ENCODE measurements at regions not wholly inside any gene's neighbourhood (a gene's known extent, or its start where the extent isn't known, plus 50 kb on each side); places are given as distances from the start of the nearest gene placed in this dataset.
A peak's percentile ranks its signal among the peaks of the same experiment; 100 is the strongest.

DNA sequence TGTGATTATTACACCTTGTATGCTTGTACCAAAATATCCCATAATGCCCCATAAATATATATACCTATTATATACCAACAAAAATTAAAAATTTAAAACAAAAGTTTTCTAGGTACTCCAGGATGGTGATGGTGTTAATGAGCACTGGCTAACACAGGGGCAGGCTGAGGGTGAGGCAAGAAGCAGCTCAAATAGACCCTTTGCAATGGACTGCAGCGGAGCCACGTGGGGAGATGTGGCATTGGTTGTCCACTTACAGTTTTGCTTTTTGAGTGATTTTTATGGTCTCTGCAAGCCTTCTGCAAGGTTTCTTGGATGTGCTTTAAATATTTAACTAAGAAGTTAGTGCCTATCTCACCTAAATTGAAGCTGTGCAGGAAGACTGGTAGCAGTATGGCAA is 132.9 kb downstream of the RAP2A start:
- in situ Hi-C loops (cut with HindIII; ENCODE audit: extremely low pct_ligation_motif_present, low pct_unique_long_range_greater_than_20kb), result no loop called here
- peaks cover 40% of the 10 kb centered on the region for H3K4me1 ChIP-seq (ENCODE audit: insufficient read depth, low read length)
- H3K36me3 ChIP-seq (replicated peaks in 1 of 2; ENCODE audit: control insufficient read depth in 1 of 2, insufficient read depth in 2 of 2, low read length in 2 of 2), result no peaks in the 10 kb centered on the region
- no peak for TF ChIP-seq ZNF33A (CRISPR knock-in tag; IDR thresholded peaks at IDR 0.05; ENCODE audit: borderline replicate concordance)
- TF ChIP-seq CTCF (CRISPR knock-in tag; IDR thresholded peaks at IDR 0.05), result 0 out of 2 replicates have a peak, but pooled peaks have one; percentile 43
- TF ChIP-seq ZNF883 (CRISPR knock-in tag; IDR thresholded peaks at IDR 0.05; ENCODE audit: not compliant biosample characterization), result no peak
- TF ChIP-seq STAG1 (CRISPR knock-in tag; IDR thresholded peaks at IDR 0.05), result peak; percentile 42
- TF ChIP-seq RAD21 (CRISPR knock-in tag; IDR thresholded peaks at IDR 0.05), result peak; percentile 13; the same call in 1 of the 2 replicates
- no peak overlapping the region for H2AFZ ChIP-seq (ENCODE audit: low read length)
- no peak overlapping the region for H3K27ac ChIP-seq (ENCODE audit: extremely low read length, insufficient read depth, low read length)
- intact Hi-C loops (cut with micrococcal nuclease; ENCODE audit: unreplicated experiment), result no loop called here
- ChIA-PET POLR2A (no interaction called here), CTCF (ENCODE audit: low intra/inter-chr PET ratio, low total read pairs) (no interaction called here)
- WGBS (ENCODE audit: low lambda C conversion rate), result 66% methylated on average over 2 of the region's 2 CpGs
- H3K4me2 ChIP-seq (ENCODE audit: low read depth, low read length), result no peak overlapping the region
- H4K20me1 ChIP-seq (ENCODE audit: insufficient read depth, low read length), result no peaks in the 10 kb centered on the region
- no peak overlapping the region for H3K4me3 ChIP-seq (replicated peaks in 1 of 3; ENCODE audit: insufficient read depth in 1 of 3, low read depth in 2 of 3, low read length in 3 of 3)
- BruUV-seq (replicated peaks), result no TSS peak
- no peaks in the 10 kb centered on the region for H3K9me3 ChIP-seq (ENCODE audit: low read length)
- ATAC-seq (no peak), FAIRE-seq (no peak), DNase-seq (ENCODE audit: low spot score) (no peak)
- H3K27me3 ChIP-seq (ENCODE audit: control insufficient read depth in 1 of 2, insufficient read depth in 2 of 2, low read length in 2 of 2), result no peaks in the 10 kb centered on the region
- H3K9ac ChIP-seq (ENCODE audit: insufficient read depth, low read depth, low read length), result no peak overlapping the region
- no peaks in the 10 kb centered on the region for H3K79me2 ChIP-seq (ENCODE audit: insufficient read depth, low read length)

GRCh38 chr13:97567510-97568243 is 133.7 kb downstream of the RAP2A start:
- H2AFZ ChIP-seq (ENCODE audit: low read length), result no peak overlapping the region
- no peaks in the 10 kb centered on the region for H3K36me3 ChIP-seq (replicated peaks in 1 of 2; ENCODE audit: control insufficient read depth in 1 of 2, insufficient read depth in 2 of 2, low read length in 2 of 2)
- ChIA-PET POLR2A (interaction anchor here (0.6 kb wide), 1 partner anchor 16 kb away, joined by 3 read pairs; no protein-coding TSS in a partner anchor), CTCF (ENCODE audit: low intra/inter-chr PET ratio, low total read pairs) (no interaction called here)
- FAIRE-seq (no peak), DNase-seq (ENCODE audit: low spot score) (peak; percentile 54), ATAC-seq (peak; percentile 96)
- H3K9ac ChIP-seq (ENCODE audit: insufficient read depth, low read depth, low read length), result no peak overlapping the region
- in situ Hi-C loops (cut with HindIII; ENCODE audit: extremely low pct_ligation_motif_present, low pct_unique_long_range_greater_than_20kb) (no loop called here), intact Hi-C loops (cut with micrococcal nuclease; ENCODE audit: unreplicated experiment) (no loop called here)
- H4K20me1 ChIP-seq (ENCODE audit: insufficient read depth, low read length), result no peaks in the 10 kb centered on the region
- H3K9me3 ChIP-seq (ENCODE audit: low read length), result no peaks in the 10 kb centered on the region
- no peak overlapping the region for H3K4me3 ChIP-seq (replicated peaks in 1 of 3; ENCODE audit: insufficient read depth in 1 of 3, low read depth in 2 of 3, low read length in 3 of 3)
- BruUV-seq (replicated peaks), result no TSS peak
- no peaks in the 10 kb centered on the region for H3K79me2 ChIP-seq (ENCODE audit: insufficient read depth, low read length)
- peaks cover 40% of the 10 kb centered on the region for H3K4me1 ChIP-seq (ENCODE audit: insufficient read depth, low read length)
- 10% methylated on average over 2 of the region's 3 CpGs for WGBS (ENCODE audit: low lambda C conversion rate)
- no peaks in the 10 kb centered on the region for H3K27me3 ChIP-seq (ENCODE audit: control insufficient read depth in 1 of 2, insufficient read depth in 2 of 2, low read length in 2 of 2)
- H3K27ac ChIP-seq (ENCODE audit: extremely low read length, insufficient read depth, low read length), result peak overlapping the region; percentile 18
- H3K4me2 ChIP-seq (ENCODE audit: low read depth, low read length), result peak overlapping the region; percentile 44
- TF ChIP-seq KDM1A (CRISPR knock-in tag; IDR thresholded peaks at IDR 0.05) (no peak), PLSCR1 (CRISPR knock-in tag; IDR thresholded peaks at IDR 0.05; ENCODE audit: borderline replicate concordance) (no peak), MED1 (CRISPR knock-in tag; IDR thresholded peaks at IDR 0.05) (0 out of 2 replicates have a peak, but pooled peaks have one; percentile 11), ZNF7 (CRISPR knock-in tag; IDR thresholded peaks at IDR 0.05) (no peak), SOX13 (IDR thresholded peaks at IDR 0.05) (no peak), SOX13 (CRISPR knock-in tag; conservative IDR thresholded peaks at IDR 0.05 in 1 of 2, IDR thresholded peaks at IDR 0.05 in 1 of 2) (peak in 1 of 2 experiments; percentile 40; a peak in 1 of 4 replicates)
- TF ChIP-seq, protein P1, sequence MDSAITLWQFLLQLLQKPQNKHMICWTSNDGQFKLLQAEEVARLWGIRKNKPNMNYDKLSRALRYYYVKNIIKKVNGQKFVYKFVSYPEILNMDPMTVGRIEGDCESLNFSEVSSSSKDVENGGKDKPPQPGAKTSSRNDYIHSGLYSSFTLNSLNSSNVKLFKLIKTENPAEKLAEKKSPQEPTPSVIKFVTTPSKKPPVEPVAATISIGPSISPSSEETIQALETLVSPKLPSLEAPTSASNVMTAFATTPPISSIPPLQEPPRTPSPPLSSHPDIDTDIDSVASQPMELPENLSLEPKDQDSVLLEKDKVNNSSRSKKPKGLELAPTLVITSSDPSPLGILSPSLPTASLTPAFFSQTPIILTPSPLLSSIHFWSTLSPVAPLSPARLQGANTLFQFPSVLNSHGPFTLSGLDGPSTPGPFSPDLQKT (CRISPR knock-in tag; IDR thresholded peaks at IDR 0.05; ENCODE audit: borderline replicate concordance), result no peak
